ENCODE measurements at regions not wholly inside any gene's neighbourhood (a gene's known extent, or its start where the extent isn't known, plus 50 kb on each side); places are given as distances from the start of the nearest gene placed in this dataset.

- H4K20me1 ChIP-seq (ENCODE audit: insufficient read depth) = no peaks in the 10 kb centered on the region
- H3K27ac ChIP-seq (ENCODE audit: low read depth, low read length) = no peak overlapping the region
- H3K79me2 ChIP-seq (ENCODE audit: insufficient read depth, low read length) = no peaks in the 10 kb centered on the region
- DNase-seq (ENCODE audit: low read depth, low spot score) (peak; percentile 47), ATAC-seq (peak; percentile 90)
- ChIA-PET RAD21 (ENCODE audit: low non-redundant PET in 1 of 2, low total read pairs in 2 of 2, uncharacterized antibody in 2 of 2, unreplicated experiment in 2 of 2) (interaction anchor here (1.0 to 1.7 kb wide), 4 partner anchors 131 to 345 kb away, joined by 3 to 11 read pairs (median 6); partner anchors contain the start of gene TFAP2C (in 1 of the 2)), CTCF (interaction anchor here (0.6 to 2.0 kb wide), 18 partner anchors 8 to 426 kb away, joined by 3 to 19 read pairs (median 4); partner anchors contain the start of gene TFAP2C), POLR2A (no interaction called here)
- no peak overlapping the region for H3K9ac ChIP-seq (ENCODE audit: low read length)
- peak overlapping the region in 1 of 2 experiments; percentile 16; a peak in 1 of 4 replicates for H3K4me3 ChIP-seq (replicated peaks in 1 of 2; ENCODE audit: low read depth in 1 of 2, low read length in 2 of 2)
- no peaks in the 10 kb centered on the region for H3K9me2 ChIP-seq (ENCODE audit: insufficient read depth)
- H3K9me3 ChIP-seq (ENCODE audit: control insufficient read depth in 1 of 2, insufficient read depth in 1 of 2, low read depth in 1 of 2, low read length in 2 of 2) = no peaks in the 10 kb centered on the region
- H3K27me3 ChIP-seq (ENCODE audit: insufficient read depth, low read length) = no peaks in the 10 kb centered on the region
- intact Hi-C loops (cut with micrococcal nuclease) = loop anchor here (1.0 kb wide), 2 partner anchors 345 to 424 kb away; partner anchors contain the start of gene TFAP2C
- H3K4me2 ChIP-seq (ENCODE audit: low read length) = peak overlapping the region; percentile 42
- BruUV-seq (replicated peaks) = no TSS peak
- no peaks in the 10 kb centered on the region for H3K36me3 ChIP-seq (ENCODE audit: control insufficient read depth in 1 of 2, insufficient read depth in 2 of 2, low read length in 2 of 2)
- TF ChIP-seq CTCF (IDR thresholded peaks at IDR 0.05 in 2 of 3, conservative IDR thresholded peaks at IDR 0.05 in 1 of 3; ENCODE audit: borderline replicate concordance in 1 of 3, insufficient read depth in 1 of 3, low read depth in 2 of 3, low read length in 2 of 3) (peak; percentile 82 to 89 (median 87)), RAD21 (IDR thresholded peaks at IDR 0.05; ENCODE audit: low read depth) (peak; percentile 90), POLR2AphosphoS5 (IDR thresholded peaks at IDR 0.05; ENCODE audit: low read depth, low read length) (no peak)
- H3K4me1 ChIP-seq (ENCODE audit: control insufficient read depth in 1 of 2, insufficient read depth in 2 of 2, low read length in 2 of 2) = peaks cover 0 to 5% of the 10 kb centered on the region in 2 experiments; a peak in 2 of 4 replicates
- H2AFZ ChIP-seq (ENCODE audit: low read depth, low read length, poor library complexity, severe bottlenecking) = peak overlapping the region; percentile 67
These were observed 291.8 kb downstream of the BMP7 start for GRCh38 chr20:56974499-56975250.

GRCh38 chr20:56975838-56976237 is 290.6 kb downstream of the BMP7 start:
- Histone ChIP-seq H3K27ac (ENCODE audit: low read depth, low read length) (no peak overlapping the region), H3K4me3 (replicated peaks in 1 of 2; ENCODE audit: low read depth in 1 of 2, low read length in 2 of 2) (no peak overlapping the region), H3K9ac (ENCODE audit: low read length) (no peak overlapping the region), H2AFZ (ENCODE audit: low read depth, low read length, poor library complexity, severe bottlenecking) (no peak overlapping the region), H3K4me2 (ENCODE audit: low read length) (no peak overlapping the region), H3K9me3 (ENCODE audit: control insufficient read depth in 1 of 2, insufficient read depth in 1 of 2, low read depth in 1 of 2, low read length in 2 of 2) (no peaks in the 10 kb centered on the region), H3K27me3 (ENCODE audit: insufficient read depth, low read length) (no peaks in the 10 kb centered on the region), H4K20me1 (ENCODE audit: insufficient read depth) (no peaks in the 10 kb centered on the region), H3K79me2 (ENCODE audit: insufficient read depth, low read length) (no peaks in the 10 kb centered on the region), H3K36me3 (ENCODE audit: control insufficient read depth in 1 of 2, insufficient read depth in 2 of 2, low read length in 2 of 2) (no peaks in the 10 kb centered on the region), H3K9me2 (ENCODE audit: insufficient read depth) (no peaks in the 10 kb centered on the region), H3K4me1 (ENCODE audit: control insufficient read depth in 1 of 2, insufficient read depth in 2 of 2, low read length in 2 of 2) (peaks cover 0 to 5% of the 10 kb centered on the region in 2 experiments; a peak in 2 of 4 replicates)
- no TSS peak for BruUV-seq (replicated peaks)
- CTCF ChIA-PET = no interaction called here
- no peak for ATAC-seq
- intact Hi-C loops (cut with micrococcal nuclease) = no loop called here
- RAD21 ChIA-PET (ENCODE audit: low non-redundant PET in 1 of 2, low total read pairs in 2 of 2, uncharacterized antibody in 2 of 2, unreplicated experiment in 2 of 2) = no interaction called here
- POLR2A ChIA-PET = no interaction called here
- DNase-seq (ENCODE audit: low read depth, low spot score) = no peak
- TF ChIP-seq, protein P1, sequence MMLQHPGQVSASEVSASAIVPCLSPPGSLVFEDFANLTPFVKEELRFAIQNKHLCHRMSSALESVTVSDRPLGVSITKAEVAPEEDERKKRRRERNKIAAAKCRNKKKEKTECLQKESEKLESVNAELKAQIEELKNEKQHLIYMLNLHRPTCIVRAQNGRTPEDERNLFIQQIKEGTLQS (IDR thresholded peaks at IDR 0.05) = no peak
- TF ChIP-seq EZH2phosphoT487 (IDR thresholded peaks at IDR 0.05; ENCODE audit: borderline replicate concordance) (no peak), JUND (IDR thresholded peaks at IDR 0.05) (no peak), MAX (IDR thresholded peaks at IDR 0.05) (no peak), FOSL1 (IDR thresholded peaks at IDR 0.05; ENCODE audit: low read depth) (no peak), CBX3 (IDR thresholded peaks at IDR 0.05; ENCODE audit: low read depth) (no peak), ELF1 (IDR thresholded peaks at IDR 0.05; ENCODE audit: borderline replicate concordance, low read depth) (no peak), RAD21 (IDR thresholded peaks at IDR 0.05; ENCODE audit: low read depth) (no peak), ZBTB33 (IDR thresholded peaks at IDR 0.05; ENCODE audit: extremely low read depth, insufficient replicate concordance, low read length) (no peak), POLR2A (IDR thresholded peaks at IDR 0.05; ENCODE audit: borderline replicate concordance, extremely low read depth, insufficient read depth, insufficient read length) (no peak), ZFX (IDR thresholded peaks at IDR 0.05) (no peak), POLR2AphosphoS5 (IDR thresholded peaks at IDR 0.05; ENCODE audit: low read depth, low read length) (no peak), SP1 (IDR thresholded peaks at IDR 0.05; ENCODE audit: low read depth) (no peak), TCF7L2 (IDR thresholded peaks at IDR 0.05; ENCODE audit: borderline replicate concordance, extremely low read depth, insufficient read depth, insufficient read length) (no peak), SIN3A (IDR thresholded peaks at IDR 0.05; ENCODE audit: low read depth) (no peak)
